ENCODE measurements at regions not wholly inside any gene's neighbourhood (a gene's known extent, or its start where the extent isn't known, plus 50 kb on each side); places are given as distances from the start of the nearest gene placed in this dataset.
"Not testable (repeated sequence)": the region's sequence is repeated elsewhere in the genome, so short reads cannot be mapped to it uniquely, and the experiment has no call there.

- no peak for DNase-seq (ENCODE audit: low read depth)
These were observed 207.9 kb downstream of the TANC2 start for GRCh38 chr17:63173903-63174302.

- DNase-seq (ENCODE audit: low read depth) = no peak
These were observed 212.5 kb downstream of the TANC2 start for GRCh38 chr17:63178530-63178929.

- DNase-seq (ENCODE audit: low read depth) = no peak
These were observed 215.8 kb downstream of the TANC2 start for GRCh38 chr17:63181856-63182255.

GRCh38 chr17:63185420-63185819, 219.4 kb downstream of the TANC2 start:
- no peak for DNase-seq (ENCODE audit: low read depth)

GRCh38 chr17:63189082-63189481, 223.0 kb downstream of the TANC2 start:
- peak; percentile 34 for DNase-seq (ENCODE audit: low read depth)

- no peak for DNase-seq (ENCODE audit: low read depth)
These were observed 223.9 kb downstream of the TANC2 start for GRCh38 chr17:63189930-63190329.

- no peak for DNase-seq (ENCODE audit: low read depth)
These were observed 224.9 kb downstream of the TANC2 start for GRCh38 chr17:63190821-63191370.

- no peak for DNase-seq (ENCODE audit: low read depth)
These were observed 225.6 kb downstream of the TANC2 start for GRCh38 chr17:63191610-63192009.

GRCh38 chr17:63193827-63194226, 227.8 kb downstream of the TANC2 start:
- no peak for DNase-seq (ENCODE audit: low read depth)

GRCh38 chr17:63196772-63197335, 230.8 kb downstream of the TANC2 start:
- DNase-seq (ENCODE audit: low read depth) = no peak

GRCh38 chr17:63203652-63204051, 237.6 kb downstream of the TANC2 start:
- DNase-seq (ENCODE audit: low read depth) = no peak

- DNase-seq (ENCODE audit: low read depth) = no peak
These were observed 224.2 kb downstream of the CYB561 start for GRCh38 chr17:63221939-63222338.

- DNase-seq (ENCODE audit: low read depth) = no peak
These were observed 223.5 kb downstream of the CYB561 start for GRCh38 chr17:63222655-63223054.

GRCh38 chr17:63223212-63223911, 222.7 kb downstream of the CYB561 start:
- no peak for DNase-seq (ENCODE audit: low read depth)

GRCh38 chr17:63224644-63225043, 221.5 kb downstream of the CYB561 start:
- no peak for DNase-seq (ENCODE audit: low read depth)

GRCh38 chr17:63226720-63227119, 219.4 kb downstream of the CYB561 start:
- DNase-seq (ENCODE audit: low read depth) = not testable (repeated sequence)

GRCh38 chr17:63231015-63231620, 215.0 kb downstream of the CYB561 start:
- not testable (repeated sequence) for DNase-seq (ENCODE audit: low read depth)

- no peak for DNase-seq (ENCODE audit: low read depth)
These were observed 213.4 kb downstream of the CYB561 start for GRCh38 chr17:63232565-63233310.

GRCh38 chr17:63240106-63240505, 206.0 kb downstream of the CYB561 start:
- no peak for DNase-seq (ENCODE audit: low read depth)

- no peak for DNase-seq (ENCODE audit: low read depth)
These were observed 199.8 kb downstream of the CYB561 start for GRCh38 chr17:63246344-63246743.

GRCh38 chr17:63247706-63248105, 198.4 kb downstream of the CYB561 start:
- no peak for DNase-seq (ENCODE audit: low read depth)

- DNase-seq (ENCODE audit: low read depth) = no peak
These were observed 196.7 kb downstream of the CYB561 start for GRCh38 chr17:63249256-63250004.

All from fibroblast of the conjunctiva (primary cell).